H1 (cell line): ENCODE measurements at regions not wholly inside any gene's neighbourhood (a gene's known extent, or its start where the extent isn't known, plus 50 kb on each side); places are given as distances from the start of the nearest gene placed in this dataset.

Experiments used
- ZNF274 ChIP-seq: IDR thresholded peaks from 2 replicates; pipeline ENCODE4 v1.7.0; 2012; ENCODE audit warnings: low read length, borderline replicate concordance; ENCODE audit errors: extremely low read depth

- TF ChIP-seq ZNF274, result no peak
Measured at GRCh38 chr1:25019337-25020172, 89.5 kb upstream of the RUNX3 start (continued).
